ENCODE measurements at regions not wholly inside any gene's neighbourhood (a gene's known extent, or its start where the extent isn't known, plus 50 kb on each side); places are given as distances from the start of the nearest gene placed in this dataset.

DNA sequence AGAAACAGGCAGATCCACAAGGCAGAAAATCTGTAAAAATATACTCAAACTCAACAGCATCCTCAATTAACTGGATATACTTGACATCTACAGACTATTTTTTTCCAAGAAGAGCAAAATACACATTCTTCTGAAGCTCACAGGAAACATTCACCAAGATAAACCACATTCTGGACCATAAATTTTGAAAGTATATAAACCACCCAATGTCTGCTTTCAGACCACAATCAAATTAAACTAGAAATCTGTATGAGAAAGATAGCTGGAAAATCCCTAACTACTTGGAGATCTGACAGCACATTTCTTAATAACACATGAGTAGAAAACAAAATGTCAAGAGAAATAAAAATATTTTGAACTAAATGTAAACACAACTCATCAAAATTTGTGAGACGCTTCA is 195.5 kb downstream of the ERMARD start:
- CTCF ChIA-PET, result no interaction called here
- H3K27me3 Mint-ChIP-seq (ENCODE audit: low read depth), result peaks cover 5% of the 10 kb centered on the region
- TF ChIP-seq, protein P1, sequence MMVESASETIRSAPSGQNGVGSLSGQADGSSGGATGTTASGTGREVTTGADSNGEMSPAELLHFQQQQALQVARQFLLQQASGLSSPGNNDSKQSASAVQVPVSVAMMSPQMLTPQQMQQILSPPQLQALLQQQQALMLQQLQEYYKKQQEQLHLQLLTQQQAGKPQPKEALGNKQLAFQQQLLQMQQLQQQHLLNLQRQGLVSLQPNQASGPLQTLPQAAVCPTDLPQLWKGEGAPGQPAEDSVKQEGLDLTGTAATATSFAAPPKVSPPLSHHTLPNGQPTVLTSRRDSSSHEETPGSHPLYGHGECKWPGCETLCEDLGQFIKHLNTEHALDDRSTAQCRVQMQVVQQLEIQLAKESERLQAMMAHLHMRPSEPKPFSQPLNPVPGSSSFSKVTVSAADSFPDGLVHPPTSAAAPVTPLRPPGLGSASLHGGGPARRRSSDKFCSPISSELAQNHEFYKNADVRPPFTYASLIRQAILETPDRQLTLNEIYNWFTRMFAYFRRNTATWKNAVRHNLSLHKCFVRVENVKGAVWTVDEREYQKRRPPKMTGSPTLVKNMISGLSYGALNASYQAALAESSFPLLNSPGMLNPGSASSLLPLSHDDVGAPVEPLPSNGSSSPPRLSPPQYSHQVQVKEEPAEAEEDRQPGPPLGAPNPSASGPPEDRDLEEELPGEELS (CRISPR knock-in tag; IDR thresholded peaks at IDR 0.05), result no peak
- TF ChIP-seq, protein P2, sequence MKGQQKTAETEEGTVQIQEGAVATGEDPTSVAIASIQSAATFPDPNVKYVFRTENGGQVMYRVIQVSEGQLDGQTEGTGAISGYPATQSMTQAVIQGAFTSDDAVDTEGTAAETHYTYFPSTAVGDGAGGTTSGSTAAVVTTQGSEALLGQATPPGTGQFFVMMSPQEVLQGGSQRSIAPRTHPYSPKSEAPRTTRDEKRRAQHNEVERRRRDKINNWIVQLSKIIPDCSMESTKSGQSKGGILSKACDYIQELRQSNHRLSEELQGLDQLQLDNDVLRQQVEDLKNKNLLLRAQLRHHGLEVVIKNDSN (CRISPR knock-in tag; IDR thresholded peaks at IDR 0.05), result no peak
- no peak for TF ChIP-seq SMAD3 (CRISPR knock-in tag; IDR thresholded peaks at IDR 0.05; ENCODE audit: borderline replicate concordance)
- TF ChIP-seq, protein P3, sequence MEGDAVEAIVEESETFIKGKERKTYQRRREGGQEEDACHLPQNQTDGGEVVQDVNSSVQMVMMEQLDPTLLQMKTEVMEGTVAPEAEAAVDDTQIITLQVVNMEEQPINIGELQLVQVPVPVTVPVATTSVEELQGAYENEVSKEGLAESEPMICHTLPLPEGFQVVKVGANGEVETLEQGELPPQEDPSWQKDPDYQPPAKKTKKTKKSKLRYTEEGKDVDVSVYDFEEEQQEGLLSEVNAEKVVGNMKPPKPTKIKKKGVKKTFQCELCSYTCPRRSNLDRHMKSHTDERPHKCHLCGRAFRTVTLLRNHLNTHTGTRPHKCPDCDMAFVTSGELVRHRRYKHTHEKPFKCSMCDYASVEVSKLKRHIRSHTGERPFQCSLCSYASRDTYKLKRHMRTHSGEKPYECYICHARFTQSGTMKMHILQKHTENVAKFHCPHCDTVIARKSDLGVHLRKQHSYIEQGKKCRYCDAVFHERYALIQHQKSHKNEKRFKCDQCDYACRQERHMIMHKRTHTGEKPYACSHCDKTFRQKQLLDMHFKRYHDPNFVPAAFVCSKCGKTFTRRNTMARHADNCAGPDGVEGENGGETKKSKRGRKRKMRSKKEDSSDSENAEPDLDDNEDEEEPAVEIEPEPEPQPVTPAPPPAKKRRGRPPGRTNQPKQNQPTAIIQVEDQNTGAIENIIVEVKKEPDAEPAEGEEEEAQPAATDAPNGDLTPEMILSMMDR (IDR thresholded peaks at IDR 0.05), result no peak
- no peak for TF ChIP-seq CREM (CRISPR knock-in tag; IDR thresholded peaks at IDR 0.05)
- no peak for TF ChIP-seq RELA (CRISPR knock-in tag; IDR thresholded peaks at IDR 0.05; ENCODE audit: borderline replicate concordance)
- TF ChIP-seq, protein P4, sequence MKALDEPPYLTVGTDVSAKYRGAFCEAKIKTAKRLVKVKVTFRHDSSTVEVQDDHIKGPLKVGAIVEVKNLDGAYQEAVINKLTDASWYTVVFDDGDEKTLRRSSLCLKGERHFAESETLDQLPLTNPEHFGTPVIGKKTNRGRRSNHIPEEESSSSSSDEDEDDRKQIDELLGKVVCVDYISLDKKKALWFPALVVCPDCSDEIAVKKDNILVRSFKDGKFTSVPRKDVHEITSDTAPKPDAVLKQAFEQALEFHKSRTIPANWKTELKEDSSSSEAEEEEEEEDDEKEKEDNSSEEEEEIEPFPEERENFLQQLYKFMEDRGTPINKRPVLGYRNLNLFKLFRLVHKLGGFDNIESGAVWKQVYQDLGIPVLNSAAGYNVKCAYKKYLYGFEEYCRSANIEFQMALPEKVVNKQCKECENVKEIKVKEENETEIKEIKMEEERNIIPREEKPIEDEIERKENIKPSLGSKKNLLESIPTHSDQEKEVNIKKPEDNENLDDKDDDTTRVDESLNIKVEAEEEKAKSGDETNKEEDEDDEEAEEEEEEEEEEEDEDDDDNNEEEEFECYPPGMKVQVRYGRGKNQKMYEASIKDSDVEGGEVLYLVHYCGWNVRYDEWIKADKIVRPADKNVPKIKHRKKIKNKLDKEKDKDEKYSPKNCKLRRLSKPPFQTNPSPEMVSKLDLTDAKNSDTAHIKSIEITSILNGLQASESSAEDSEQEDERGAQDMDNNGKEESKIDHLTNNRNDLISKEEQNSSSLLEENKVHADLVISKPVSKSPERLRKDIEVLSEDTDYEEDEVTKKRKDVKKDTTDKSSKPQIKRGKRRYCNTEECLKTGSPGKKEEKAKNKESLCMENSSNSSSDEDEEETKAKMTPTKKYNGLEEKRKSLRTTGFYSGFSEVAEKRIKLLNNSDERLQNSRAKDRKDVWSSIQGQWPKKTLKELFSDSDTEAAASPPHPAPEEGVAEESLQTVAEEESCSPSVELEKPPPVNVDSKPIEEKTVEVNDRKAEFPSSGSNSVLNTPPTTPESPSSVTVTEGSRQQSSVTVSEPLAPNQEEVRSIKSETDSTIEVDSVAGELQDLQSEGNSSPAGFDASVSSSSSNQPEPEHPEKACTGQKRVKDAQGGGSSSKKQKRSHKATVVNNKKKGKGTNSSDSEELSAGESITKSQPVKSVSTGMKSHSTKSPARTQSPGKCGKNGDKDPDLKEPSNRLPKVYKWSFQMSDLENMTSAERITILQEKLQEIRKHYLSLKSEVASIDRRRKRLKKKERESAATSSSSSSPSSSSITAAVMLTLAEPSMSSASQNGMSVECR (CRISPR knock-in tag; IDR thresholded peaks at IDR 0.05; ENCODE audit: borderline replicate concordance), result no peak
- TF ChIP-seq, protein P5, sequence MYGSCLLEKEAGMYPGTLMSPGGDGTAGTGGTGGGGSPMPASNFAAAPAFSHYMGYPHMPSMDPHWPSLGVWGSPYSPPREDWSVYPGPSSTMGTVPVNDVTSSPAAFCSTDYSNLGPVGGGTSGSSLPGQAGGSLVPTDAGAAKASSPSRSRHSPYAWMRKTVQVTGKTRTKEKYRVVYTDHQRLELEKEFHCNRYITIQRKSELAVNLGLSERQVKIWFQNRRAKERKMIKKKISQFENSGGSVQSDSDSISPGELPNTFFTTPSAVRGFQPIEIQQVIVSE (CRISPR knock-in tag; IDR thresholded peaks at IDR 0.05; ENCODE audit: borderline replicate concordance), result no peak

DNA sequence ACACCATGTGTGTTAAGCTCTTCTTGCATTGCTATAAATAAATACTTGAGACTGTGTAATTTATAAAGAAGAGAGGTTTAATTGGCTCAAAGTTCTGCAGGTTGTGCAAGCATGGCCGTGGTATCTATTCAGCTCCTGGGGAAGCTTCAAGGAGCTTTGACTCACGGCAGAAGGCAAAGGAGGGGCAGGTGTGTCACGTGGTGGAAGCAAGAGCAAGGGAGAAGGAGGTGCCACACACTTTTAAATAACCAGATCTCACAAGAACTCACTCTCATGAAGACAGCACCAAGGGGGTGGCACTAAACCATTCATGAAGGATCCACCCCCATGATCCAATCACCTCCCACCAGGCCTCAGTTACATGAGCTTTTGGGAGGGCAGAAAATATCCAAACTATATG is 193.7 kb downstream of the ERMARD start:
- H3K27me3 Mint-ChIP-seq (ENCODE audit: low read depth), result peaks cover 17% of the 10 kb centered on the region
- no peak overlapping the region for H3K27ac Mint-ChIP-seq
- ChIA-PET POLR2A (no interaction called here), CTCF (no interaction called here)
- H3K4me1 Mint-ChIP-seq, result no peaks in the 10 kb centered on the region
- H3K9me3 Mint-ChIP-seq, result peaks cover 22% of the 10 kb centered on the region
- H3K36me3 Mint-ChIP-seq, result peaks cover 3% of the 10 kb centered on the region; the same call in 1 of the 2 replicates
- DNase-seq (ENCODE audit: low spot score) (no peak), ATAC-seq (no peak)
- no peak overlapping the region for H3K4me3 Mint-ChIP-seq
- TF ChIP-seq NR2C2 (CRISPR knock-in tag; IDR thresholded peaks at IDR 0.05) (no peak), ATF1 (CRISPR knock-in tag; IDR thresholded peaks at IDR 0.05) (no peak), ZNF416 (CRISPR knock-in tag; IDR thresholded peaks at IDR 0.05) (no peak), TEAD4 (CRISPR knock-in tag; IDR thresholded peaks at IDR 0.05) (no peak), FOXP1 (CRISPR knock-in tag; IDR thresholded peaks at IDR 0.05; ENCODE audit: borderline replicate concordance) (no peak), NFYB (CRISPR knock-in tag; conservative IDR thresholded peaks at IDR 0.05; ENCODE audit: low read depth) (no peak)
- TF ChIP-seq, protein P6, sequence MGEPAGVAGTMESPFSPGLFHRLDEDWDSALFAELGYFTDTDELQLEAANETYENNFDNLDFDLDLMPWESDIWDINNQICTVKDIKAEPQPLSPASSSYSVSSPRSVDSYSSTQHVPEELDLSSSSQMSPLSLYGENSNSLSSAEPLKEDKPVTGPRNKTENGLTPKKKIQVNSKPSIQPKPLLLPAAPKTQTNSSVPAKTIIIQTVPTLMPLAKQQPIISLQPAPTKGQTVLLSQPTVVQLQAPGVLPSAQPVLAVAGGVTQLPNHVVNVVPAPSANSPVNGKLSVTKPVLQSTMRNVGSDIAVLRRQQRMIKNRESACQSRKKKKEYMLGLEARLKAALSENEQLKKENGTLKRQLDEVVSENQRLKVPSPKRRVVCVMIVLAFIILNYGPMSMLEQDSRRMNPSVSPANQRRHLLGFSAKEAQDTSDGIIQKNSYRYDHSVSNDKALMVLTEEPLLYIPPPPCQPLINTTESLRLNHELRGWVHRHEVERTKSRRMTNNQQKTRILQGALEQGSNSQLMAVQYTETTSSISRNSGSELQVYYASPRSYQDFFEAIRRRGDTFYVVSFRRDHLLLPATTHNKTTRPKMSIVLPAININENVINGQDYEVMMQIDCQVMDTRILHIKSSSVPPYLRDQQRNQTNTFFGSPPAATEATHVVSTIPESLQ (CRISPR knock-in tag; IDR thresholded peaks at IDR 0.05), result no peak
- TF ChIP-seq, protein P3 (IDR thresholded peaks at IDR 0.05), result no peak
- TF ChIP-seq, protein P7, sequence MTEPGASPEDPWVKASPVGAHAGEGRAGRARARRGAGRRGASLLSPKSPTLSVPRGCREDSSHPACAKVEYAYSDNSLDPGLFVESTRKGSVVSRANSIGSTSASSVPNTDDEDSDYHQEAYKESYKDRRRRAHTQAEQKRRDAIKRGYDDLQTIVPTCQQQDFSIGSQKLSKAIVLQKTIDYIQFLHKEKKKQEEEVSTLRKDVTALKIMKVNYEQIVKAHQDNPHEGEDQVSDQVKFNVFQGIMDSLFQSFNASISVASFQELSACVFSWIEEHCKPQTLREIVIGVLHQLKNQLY (CRISPR knock-in tag; IDR thresholded peaks at IDR 0.05), result no peak
- TF ChIP-seq, protein P8, sequence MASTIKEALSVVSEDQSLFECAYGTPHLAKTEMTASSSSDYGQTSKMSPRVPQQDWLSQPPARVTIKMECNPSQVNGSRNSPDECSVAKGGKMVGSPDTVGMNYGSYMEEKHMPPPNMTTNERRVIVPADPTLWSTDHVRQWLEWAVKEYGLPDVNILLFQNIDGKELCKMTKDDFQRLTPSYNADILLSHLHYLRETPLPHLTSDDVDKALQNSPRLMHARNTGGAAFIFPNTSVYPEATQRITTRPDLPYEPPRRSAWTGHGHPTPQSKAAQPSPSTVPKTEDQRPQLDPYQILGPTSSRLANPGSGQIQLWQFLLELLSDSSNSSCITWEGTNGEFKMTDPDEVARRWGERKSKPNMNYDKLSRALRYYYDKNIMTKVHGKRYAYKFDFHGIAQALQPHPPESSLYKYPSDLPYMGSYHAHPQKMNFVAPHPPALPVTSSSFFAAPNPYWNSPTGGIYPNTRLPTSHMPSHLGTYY (CRISPR knock-in tag; IDR thresholded peaks at IDR 0.05), result no peak

More for the DNA sequence above, 195.5 kb downstream of the ERMARD start:
- DNase-seq (ENCODE audit: low spot score), result no peak
- POLR2A ChIA-PET, result no interaction called here
- peaks cover 3% of the 10 kb centered on the region; the same call in 1 of the 2 replicates for H3K36me3 Mint-ChIP-seq
- H3K4me1 Mint-ChIP-seq, result no peaks in the 10 kb centered on the region
- peaks cover 22% of the 10 kb centered on the region for H3K9me3 Mint-ChIP-seq
- H3K4me3 Mint-ChIP-seq, result no peak overlapping the region
- H3K27ac Mint-ChIP-seq, result no peak overlapping the region
- ATAC-seq, result no peak

Measured in WTC11 (cell line).